HUES6 (cell line): ENCODE measurements at regions not wholly inside any gene's neighbourhood (a gene's known extent, or its start where the extent isn't known, plus 50 kb on each side); places are given as distances from the start of the nearest gene placed in this dataset.

Source experiments
- H3K27ac ChIP-seq: 2 replicates; pipeline ENCODE4 v1.7.0; 2013; ENCODE audit warnings: low read depth, mild to moderate bottlenecking, low read length, inconsistent platforms
- H3K27me3 ChIP-seq: 2 replicates; pipeline ENCODE4 v1.6.1; 2013; ENCODE audit warnings: low read length; ENCODE audit not compliant: control insufficient read depth, insufficient read depth
- H3K36me3 ChIP-seq: 2 replicates; pipeline ENCODE4 v1.6.1; 2013; ENCODE audit warnings: low read length; ENCODE audit not compliant: control insufficient read depth, insufficient read depth
- H3K4me1 ChIP-seq: 2 replicates; pipeline ENCODE4 v1.6.1; 2013; ENCODE audit warnings: low read length; ENCODE audit not compliant: control insufficient read depth, insufficient read depth
- H3K4me3 ChIP-seq: 2 replicates; pipeline ENCODE4 v1.5.1; 2013; ENCODE audit warnings: low read depth, low read length
- H3K9ac ChIP-seq: one replicate; pipeline ENCODE4 v1.6.1; 2013; ENCODE audit warnings: mild to moderate bottlenecking, low read length
- H3K9me3 ChIP-seq: 2 replicates; pipeline ENCODE4 v1.6.1; 2013; ENCODE audit warnings: low read depth, low read length; ENCODE audit not compliant: control insufficient read depth, insufficient read depth

- Histone ChIP-seq H3K9ac (no peak overlapping the region), H3K4me3 (no peak overlapping the region), H3K27me3 (no peaks in the 10 kb centered on the region), H3K9me3 (no peaks in the 10 kb centered on the region), H3K36me3 (no peaks in the 10 kb centered on the region), H3K27ac (no peak overlapping the region), H3K4me1 (no peaks in the 10 kb centered on the region)
These were observed 333.3 kb upstream of the SEMA3D start for GRCh38 chr7:85520175-85520574.

- H3K27me3 ChIP-seq = no peaks in the 10 kb centered on the region
- H3K4me3 ChIP-seq = no peak overlapping the region
- no peak overlapping the region for H3K9ac ChIP-seq
These were observed 329.8 kb upstream of the SEMA3D start for GRCh38 chr7:85516675-85517074.

DNA sequence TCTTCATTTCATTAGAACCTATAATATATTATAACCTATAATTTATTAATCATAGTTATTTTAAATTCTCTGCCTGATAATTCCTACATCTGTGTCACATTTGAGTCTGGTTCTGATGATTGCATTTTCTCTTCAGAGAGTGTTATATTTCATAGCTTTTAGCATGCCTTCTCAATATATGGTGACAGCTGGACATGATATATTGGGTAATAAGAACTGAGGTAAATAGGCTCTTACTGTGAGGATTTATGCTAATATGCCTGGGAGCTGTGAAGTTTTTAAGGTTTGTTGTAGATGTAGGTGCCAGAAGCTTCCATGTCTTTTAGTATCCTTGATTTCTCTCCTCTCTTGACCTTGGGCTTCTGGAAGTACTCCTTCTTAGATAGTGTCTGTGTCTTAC, 325.9 kb upstream of the SEMA3D start:
- Histone ChIP-seq H3K4me3 (no peak overlapping the region), H3K9ac (no peak overlapping the region), H3K9me3 (no peaks in the 10 kb centered on the region), H3K27ac (no peak overlapping the region), H3K4me1 (no peaks in the 10 kb centered on the region), H3K27me3 (no peaks in the 10 kb centered on the region), H3K36me3 (no peaks in the 10 kb centered on the region)

More at GRCh38 chr7:85516675-85517074, 329.8 kb upstream of the SEMA3D start:
- Histone ChIP-seq H3K27ac (no peak overlapping the region), H3K9me3 (no peaks in the 10 kb centered on the region), H3K4me1 (no peaks in the 10 kb centered on the region), H3K36me3 (no peaks in the 10 kb centered on the region)

GRCh38 chr7:85510287-85510686, 323.4 kb upstream of the SEMA3D start:
- no peaks in the 10 kb centered on the region for H3K36me3 ChIP-seq
- H3K9me3 ChIP-seq = no peaks in the 10 kb centered on the region
- no peaks in the 10 kb centered on the region for H3K27me3 ChIP-seq
- H3K27ac ChIP-seq = no peak overlapping the region
- H3K9ac ChIP-seq = no peak overlapping the region
- H3K4me3 ChIP-seq = no peak overlapping the region
- H3K4me1 ChIP-seq = no peaks in the 10 kb centered on the region

- Histone ChIP-seq H3K27ac (no peak overlapping the region), H3K4me3 (no peak overlapping the region), H3K27me3 (no peaks in the 10 kb centered on the region), H3K36me3 (no peaks in the 10 kb centered on the region), H3K9me3 (no peaks in the 10 kb centered on the region), H3K4me1 (no peaks in the 10 kb centered on the region), H3K9ac (no peak overlapping the region)
These were observed 322.6 kb upstream of the SEMA3D start for GRCh38 chr7:85509476-85509875.

DNA sequence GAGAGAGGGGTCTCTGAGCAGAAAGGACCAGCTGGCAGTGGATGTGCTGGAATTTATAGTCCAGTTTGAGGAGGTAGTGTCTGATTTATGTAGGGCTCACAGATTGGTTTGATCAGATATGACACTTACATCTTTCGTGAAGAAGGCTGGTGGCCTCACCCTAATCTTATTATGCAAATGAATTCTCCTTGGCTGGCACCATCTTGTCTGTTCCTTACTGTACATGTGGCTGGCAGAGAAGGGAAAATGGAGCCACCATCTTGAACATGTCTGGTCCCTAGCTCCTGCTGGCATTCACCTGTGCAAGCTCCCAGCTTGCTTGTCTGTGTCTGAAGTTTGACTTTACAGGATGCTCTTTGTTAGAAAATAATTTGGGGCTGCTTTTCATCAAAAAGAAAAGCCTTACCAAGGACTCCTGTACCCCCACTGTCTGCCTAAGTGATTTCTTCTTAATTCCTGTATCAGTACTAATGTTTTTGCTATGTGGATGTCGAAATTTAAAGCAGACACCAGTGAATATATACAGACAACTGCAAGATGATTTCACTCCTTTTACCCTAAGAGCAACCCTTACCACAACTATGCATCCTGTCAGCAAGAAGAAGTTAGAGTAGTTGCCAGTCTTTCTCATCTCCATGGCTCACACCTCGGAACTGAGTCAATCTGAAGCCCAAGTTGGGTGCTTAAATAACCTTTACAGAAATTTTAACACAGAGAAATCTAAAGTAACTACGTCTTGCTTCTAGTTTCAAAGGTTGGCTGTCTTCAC, 322.0 kb upstream of the SEMA3D start:
- no peak overlapping the region for H3K9ac ChIP-seq
- H3K36me3 ChIP-seq = no peaks in the 10 kb centered on the region
- no peaks in the 10 kb centered on the region for H3K4me1 ChIP-seq
- no peaks in the 10 kb centered on the region for H3K9me3 ChIP-seq
- H3K27ac ChIP-seq = no peak overlapping the region
- no peak overlapping the region for H3K4me3 ChIP-seq
- H3K27me3 ChIP-seq = no peaks in the 10 kb centered on the region

GRCh38 chr7:85498031-85498430, 311.2 kb upstream of the SEMA3D start:
- Histone ChIP-seq H3K36me3 (no peaks in the 10 kb centered on the region), H3K4me1 (no peaks in the 10 kb centered on the region), H3K27me3 (no peaks in the 10 kb centered on the region), H3K9ac (no peak overlapping the region), H3K9me3 (no peaks in the 10 kb centered on the region), H3K4me3 (no peak overlapping the region), H3K27ac (no peak overlapping the region)

DNA sequence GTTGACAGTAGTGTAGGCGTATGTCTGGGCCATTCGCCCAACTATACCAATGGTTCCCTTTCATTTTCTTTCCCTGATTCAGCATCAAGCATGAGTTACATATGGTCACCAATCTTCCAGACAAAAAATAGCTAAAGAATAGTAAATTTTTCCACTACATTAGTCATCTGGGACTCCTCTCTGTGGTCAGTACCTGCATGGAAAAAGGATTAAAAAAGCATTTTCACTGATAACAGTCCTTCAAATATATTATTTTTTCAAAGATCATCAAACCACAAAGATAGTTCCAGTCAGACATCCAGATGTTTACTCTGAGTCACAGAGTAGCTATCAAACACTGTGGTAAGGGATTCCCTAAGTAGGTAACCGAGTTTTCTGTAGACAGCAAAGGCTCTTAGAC, 302.6 kb upstream of the SEMA3D start:
- Histone ChIP-seq H3K9ac (no peak overlapping the region), H3K4me3 (no peak overlapping the region), H3K4me1 (no peaks in the 10 kb centered on the region), H3K9me3 (no peaks in the 10 kb centered on the region), H3K27ac (no peak overlapping the region), H3K36me3 (no peaks in the 10 kb centered on the region), H3K27me3 (no peaks in the 10 kb centered on the region)

GRCh38 chr7:85488406-85488805, 301.6 kb upstream of the SEMA3D start:
- no peak overlapping the region for H3K4me3 ChIP-seq
- no peak overlapping the region for H3K9ac ChIP-seq
- H3K4me1 ChIP-seq = no peaks in the 10 kb centered on the region
- no peaks in the 10 kb centered on the region for H3K27me3 ChIP-seq
- H3K36me3 ChIP-seq = no peaks in the 10 kb centered on the region
- no peaks in the 10 kb centered on the region for H3K9me3 ChIP-seq
- no peak overlapping the region for H3K27ac ChIP-seq

- Histone ChIP-seq H3K4me3 (no peak overlapping the region), H3K9ac (no peak overlapping the region), H3K4me1 (no peaks in the 10 kb centered on the region)
These were observed 296.3 kb upstream of the SEMA3D start for GRCh38 chr7:85483177-85483576.

DNA sequence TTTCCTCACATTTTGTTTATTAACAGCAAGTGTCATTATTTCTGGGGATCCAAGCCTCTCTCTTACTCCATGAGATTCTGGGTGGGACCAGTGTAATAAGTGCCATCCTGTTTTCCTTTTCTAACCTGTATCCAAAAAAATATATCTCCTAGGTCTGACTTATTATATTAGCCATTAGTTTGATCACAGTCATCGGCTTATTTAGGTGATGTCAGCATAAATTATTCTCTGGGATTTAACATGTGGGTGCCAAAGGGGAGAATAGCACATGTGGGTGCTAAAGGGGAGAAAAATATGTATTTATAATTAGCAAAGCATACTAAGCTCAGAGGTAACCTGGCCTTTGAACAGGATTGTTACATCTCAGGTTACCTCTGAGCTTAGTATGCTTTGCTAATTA, 293.8 kb upstream of the SEMA3D start:
- no peaks in the 10 kb centered on the region for H3K9me3 ChIP-seq
- no peak overlapping the region for H3K27ac ChIP-seq
- H3K4me1 ChIP-seq = no peaks in the 10 kb centered on the region
- H3K4me3 ChIP-seq = no peak overlapping the region
- H3K9ac ChIP-seq = no peak overlapping the region
- no peaks in the 10 kb centered on the region for H3K36me3 ChIP-seq
- no peaks in the 10 kb centered on the region for H3K27me3 ChIP-seq

More at GRCh38 chr7:85483177-85483576, 296.3 kb upstream of the SEMA3D start:
- Histone ChIP-seq H3K27me3 (no peaks in the 10 kb centered on the region), H3K9me3 (no peaks in the 10 kb centered on the region), H3K36me3 (no peaks in the 10 kb centered on the region), H3K27ac (no peak overlapping the region)
